ENCODE measurements at regions not wholly inside any gene's neighbourhood (a gene's known extent, or its start where the extent isn't known, plus 50 kb on each side); places are given as distances from the start of the nearest gene placed in this dataset.

- no peak overlapping the region for H3K27ac ChIP-seq (ENCODE audit: low read depth in 1 of 2, low read length in 2 of 2)
- H3K4me3 ChIP-seq (ENCODE audit: low read depth in 1 of 3, low read length in 3 of 3): no peak overlapping the region
- no peaks in the 10 kb centered on the region for H3K36me3 ChIP-seq (ENCODE audit: control insufficient read depth in 4 of 4, insufficient read depth in 3 of 4, low read depth in 1 of 4, low read length in 3 of 4)
- WGBS: 92% methylated on average over 2 of the region's 2 CpGs
- no peak for TF ChIP-seq YY1 (IDR thresholded peaks at IDR 0.05)
- TF ChIP-seq REST (IDR thresholded peaks at IDR 0.05): no peak
- TF ChIP-seq FOXA1 (IDR thresholded peaks at IDR 0.05): no peak
- no peak for TF ChIP-seq NR2F2 (IDR thresholded peaks at IDR 0.05)
- no peak for TF ChIP-seq GABPA (IDR thresholded peaks at IDR 0.05 in 1 of 2, conservative IDR thresholded peaks at IDR 0.05 in 1 of 2)
- TF ChIP-seq MAX (IDR thresholded peaks at IDR 0.05): no peak
- no peak for TF ChIP-seq HNF4A (conservative IDR thresholded peaks at IDR 0.05)
- TF ChIP-seq SP1 (IDR thresholded peaks at IDR 0.05): no peak
- TF ChIP-seq EGR1 (IDR thresholded peaks at IDR 0.05; ENCODE audit: low read depth in 2 of 2): no peak
- no peak for TF ChIP-seq ATF3 (IDR thresholded peaks at IDR 0.05)
- no peak overlapping the region for H3K9ac ChIP-seq (ENCODE audit: low read depth in 1 of 2, low read length in 2 of 2)
- peaks cover 0 to 3% (median 0%) of the 10 kb centered on the region in 4 donors for H3K9me3 ChIP-seq (ENCODE audit: control insufficient read depth in 4 of 4, low read length in 3 of 4)
- H3K4me1 ChIP-seq (ENCODE audit: control insufficient read depth in 4 of 4, insufficient read depth in 4 of 4, low read length in 3 of 4): peaks cover 0 to 12% (median 7%) of the 10 kb centered on the region in 4 donors
- no peaks in the 10 kb centered on the region for H3K27me3 ChIP-seq (ENCODE audit: control insufficient read depth in 4 of 4, insufficient read depth in 4 of 4, low read length in 3 of 4)
- no peak for DNase-seq (ENCODE audit: low spot score)
These were observed 61.3 kb upstream of the TAB3 start for GRCh38 chrX:30950391-30950790.

GRCh38 chrX:30949554-30949953, 60.5 kb upstream of the TAB3 start:
- no peak for DNase-seq (ENCODE audit: low spot score)
- Histone ChIP-seq H3K27ac (ENCODE audit: low read depth in 1 of 2, low read length in 2 of 2) (no peak overlapping the region), H3K27me3 (ENCODE audit: control insufficient read depth in 4 of 4, insufficient read depth in 4 of 4, low read length in 3 of 4) (no peaks in the 10 kb centered on the region), H3K9me3 (ENCODE audit: control insufficient read depth in 4 of 4, low read length in 3 of 4) (peaks cover 0 to 3% (median 0%) of the 10 kb centered on the region in 4 donors), H3K36me3 (ENCODE audit: control insufficient read depth in 4 of 4, insufficient read depth in 3 of 4, low read depth in 1 of 4, low read length in 3 of 4) (no peaks in the 10 kb centered on the region), H3K4me3 (ENCODE audit: low read depth in 1 of 3, low read length in 3 of 3) (no peak overlapping the region), H3K9ac (ENCODE audit: low read depth in 1 of 2, low read length in 2 of 2) (no peak overlapping the region), H3K4me1 (ENCODE audit: control insufficient read depth in 4 of 4, insufficient read depth in 4 of 4, low read length in 3 of 4) (peaks cover 0 to 10% (median 6%) of the 10 kb centered on the region in 4 donors)
- WGBS: 92% methylated on average over 4 of the region's 4 CpGs
- TF ChIP-seq ZBTB33 (IDR thresholded peaks at IDR 0.05) (no peak), TAF1 (conservative IDR thresholded peaks at IDR 0.05) (no peak), SP1 (IDR thresholded peaks at IDR 0.05) (no peak)

- no peak for DNase-seq (ENCODE audit: low spot score)
- H3K4me3 ChIP-seq (ENCODE audit: low read depth in 1 of 3, low read length in 3 of 3): no peak overlapping the region
- H3K27me3 ChIP-seq (ENCODE audit: control insufficient read depth in 4 of 4, insufficient read depth in 4 of 4, low read length in 3 of 4): no peaks in the 10 kb centered on the region
- H3K36me3 ChIP-seq (ENCODE audit: control insufficient read depth in 4 of 4, insufficient read depth in 3 of 4, low read depth in 1 of 4, low read length in 3 of 4): no peaks in the 10 kb centered on the region
- WGBS: 88% methylated on average over 3 of the region's 3 CpGs
- TF ChIP-seq TAF1 (conservative IDR thresholded peaks at IDR 0.05) (no peak), ATF3 (IDR thresholded peaks at IDR 0.05) (no peak), GABPA (IDR thresholded peaks at IDR 0.05 in 1 of 2, conservative IDR thresholded peaks at IDR 0.05 in 1 of 2) (no peak), CTCF (IDR thresholded peaks at IDR 0.05; ENCODE audit: low read depth, low read length, missing input control) (no peak), MAX (IDR thresholded peaks at IDR 0.05) (no peak), HNF4A (conservative IDR thresholded peaks at IDR 0.05) (no peak), ZBTB33 (IDR thresholded peaks at IDR 0.05) (no peak), YY1 (IDR thresholded peaks at IDR 0.05) (no peak)
- H3K9ac ChIP-seq (ENCODE audit: low read depth in 1 of 2, low read length in 2 of 2): no peak overlapping the region
- peaks cover 0 to 10% (median 5%) of the 10 kb centered on the region in 4 donors for H3K4me1 ChIP-seq (ENCODE audit: control insufficient read depth in 4 of 4, insufficient read depth in 4 of 4, low read length in 3 of 4)
- H3K27ac ChIP-seq (ENCODE audit: low read depth in 1 of 2, low read length in 2 of 2): no peak overlapping the region
- peaks cover 0 to 3% (median 0%) of the 10 kb centered on the region in 4 donors for H3K9me3 ChIP-seq (ENCODE audit: control insufficient read depth in 4 of 4, low read length in 3 of 4)
These were observed 59.6 kb upstream of the TAB3 start for GRCh38 chrX:30948626-30949025.

Measured in liver (tissue), 8 donors.